ENCODE measurements at regions not wholly inside any gene's neighbourhood (a gene's known extent, or its start where the extent isn't known, plus 50 kb on each side); places are given as distances from the start of the nearest gene placed in this dataset.

- TF ChIP-seq SIRT6 (IDR thresholded peaks at IDR 0.05; ENCODE audit: low read length) = no peak
- no peak for TF ChIP-seq EZH2 (IDR thresholded peaks at IDR 0.05; ENCODE audit: low read depth, low read length, severe bottlenecking)
- no peak for TF ChIP-seq PHF8 (conservative IDR thresholded peaks at IDR 0.05; ENCODE audit: low read depth, low read length)
- TF ChIP-seq SP2 (IDR thresholded peaks at IDR 0.05; ENCODE audit: low read length) = no peak
Measured at GRCh38 chr2:17996978-17997377, 118.5 kb downstream of the KCNS3 start (continued).
